ENCODE measurements at regions not wholly inside any gene's neighbourhood (a gene's known extent, or its start where the extent isn't known, plus 50 kb on each side); places are given as distances from the start of the nearest gene placed in this dataset.
"Not testable (repeated sequence)": the region's sequence is repeated elsewhere in the genome, so short reads cannot be mapped to it uniquely, and the experiment has no call there.

DNA sequence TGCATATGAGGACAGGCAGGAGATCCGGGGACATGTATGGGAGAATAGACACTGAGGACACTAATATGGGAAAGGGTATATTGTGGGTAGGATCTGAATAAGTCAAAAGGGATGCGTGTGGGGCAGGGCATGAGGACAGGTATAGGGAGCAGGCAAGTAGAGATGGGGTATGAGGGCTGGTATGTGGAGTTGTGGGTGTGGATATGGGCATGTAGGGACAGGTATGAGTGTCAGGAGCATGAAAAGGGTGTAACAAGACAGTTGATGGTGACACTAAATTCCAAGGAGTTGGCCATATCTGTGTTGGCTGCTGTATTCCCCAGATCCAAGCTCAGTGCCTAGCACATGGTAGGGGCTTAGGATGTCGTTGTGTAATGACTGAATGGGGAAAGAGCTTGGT lies 84.4 kb upstream of the PAX2 start:
- H3K27ac ChIP-seq (ENCODE audit: low read depth in 2 of 2, low read length in 2 of 2) = no peak overlapping the region
- H3K9ac ChIP-seq (ENCODE audit: low read depth in 1 of 2, low read length in 2 of 2) = no peak overlapping the region
- H3K4me1 ChIP-seq (ENCODE audit: control insufficient read depth in 2 of 2, insufficient read depth in 2 of 2, low read length in 2 of 2) = no peaks in the 10 kb centered on the region
- no peaks in the 10 kb centered on the region for H3K9me3 ChIP-seq (ENCODE audit: control insufficient read depth in 2 of 2, low read length in 2 of 2)
- no peaks in the 10 kb centered on the region for H3K36me3 ChIP-seq (ENCODE audit: control insufficient read depth in 2 of 2, insufficient read depth in 2 of 2, low read length in 2 of 2)
- no peak overlapping the region for H3K4me3 ChIP-seq (ENCODE audit: low read length in 2 of 2)
- H3K27me3 ChIP-seq (ENCODE audit: control insufficient read depth in 2 of 2, insufficient read depth in 2 of 2, low read length in 2 of 2) = peaks cover 50 to 61% of the 10 kb centered on the region in 2 donors

GRCh38 chr10:100661520-100661919 lies 83.9 kb upstream of the PAX2 start:
- Histone ChIP-seq H3K4me3 (ENCODE audit: low read length in 2 of 2) (no peak overlapping the region), H3K36me3 (ENCODE audit: control insufficient read depth in 2 of 2, insufficient read depth in 2 of 2, low read length in 2 of 2) (no peaks in the 10 kb centered on the region), H3K27me3 (ENCODE audit: control insufficient read depth in 2 of 2, insufficient read depth in 2 of 2, low read length in 2 of 2) (peaks cover 47 to 59% of the 10 kb centered on the region in 2 donors), H3K9ac (ENCODE audit: low read depth in 1 of 2, low read length in 2 of 2) (no peak overlapping the region), H3K9me3 (ENCODE audit: control insufficient read depth in 2 of 2, low read length in 2 of 2) (no peaks in the 10 kb centered on the region), H3K27ac (ENCODE audit: low read depth in 2 of 2, low read length in 2 of 2) (no peak overlapping the region), H3K4me1 (ENCODE audit: control insufficient read depth in 2 of 2, insufficient read depth in 2 of 2, low read length in 2 of 2) (no peaks in the 10 kb centered on the region)

DNA sequence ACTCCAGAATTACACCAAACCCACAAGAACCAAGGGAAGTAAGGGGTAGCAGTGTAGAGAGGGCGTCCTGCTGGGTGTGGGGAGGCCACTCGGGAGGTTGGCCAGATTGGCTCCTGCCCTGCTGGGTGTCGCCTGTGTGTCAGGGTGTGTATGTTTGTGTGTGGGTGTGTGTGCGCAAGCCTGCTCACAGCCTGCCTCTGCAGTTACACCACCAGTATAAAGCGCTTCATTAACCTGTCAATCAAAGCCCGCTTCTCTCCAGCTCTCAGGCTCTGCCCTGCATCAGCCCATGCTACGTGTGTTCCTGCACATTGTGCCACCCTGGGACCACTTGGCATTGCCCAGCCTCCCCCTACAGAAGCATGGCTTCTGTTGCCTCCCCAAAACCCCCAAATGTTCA lies 83.3 kb upstream of the PAX2 start:
- Histone ChIP-seq H3K36me3 (ENCODE audit: control insufficient read depth in 2 of 2, insufficient read depth in 2 of 2, low read length in 2 of 2) (no peaks in the 10 kb centered on the region), H3K9me3 (ENCODE audit: control insufficient read depth in 2 of 2, low read length in 2 of 2) (no peaks in the 10 kb centered on the region), H3K4me1 (ENCODE audit: control insufficient read depth in 2 of 2, insufficient read depth in 2 of 2, low read length in 2 of 2) (no peaks in the 10 kb centered on the region), H3K27ac (ENCODE audit: low read depth in 2 of 2, low read length in 2 of 2) (no peak overlapping the region), H3K9ac (ENCODE audit: low read depth in 1 of 2, low read length in 2 of 2) (no peak overlapping the region), H3K4me3 (ENCODE audit: low read length in 2 of 2) (no peak overlapping the region), H3K27me3 (ENCODE audit: control insufficient read depth in 2 of 2, insufficient read depth in 2 of 2, low read length in 2 of 2) (peaks cover 43 to 55% of the 10 kb centered on the region in 2 donors)

DNA sequence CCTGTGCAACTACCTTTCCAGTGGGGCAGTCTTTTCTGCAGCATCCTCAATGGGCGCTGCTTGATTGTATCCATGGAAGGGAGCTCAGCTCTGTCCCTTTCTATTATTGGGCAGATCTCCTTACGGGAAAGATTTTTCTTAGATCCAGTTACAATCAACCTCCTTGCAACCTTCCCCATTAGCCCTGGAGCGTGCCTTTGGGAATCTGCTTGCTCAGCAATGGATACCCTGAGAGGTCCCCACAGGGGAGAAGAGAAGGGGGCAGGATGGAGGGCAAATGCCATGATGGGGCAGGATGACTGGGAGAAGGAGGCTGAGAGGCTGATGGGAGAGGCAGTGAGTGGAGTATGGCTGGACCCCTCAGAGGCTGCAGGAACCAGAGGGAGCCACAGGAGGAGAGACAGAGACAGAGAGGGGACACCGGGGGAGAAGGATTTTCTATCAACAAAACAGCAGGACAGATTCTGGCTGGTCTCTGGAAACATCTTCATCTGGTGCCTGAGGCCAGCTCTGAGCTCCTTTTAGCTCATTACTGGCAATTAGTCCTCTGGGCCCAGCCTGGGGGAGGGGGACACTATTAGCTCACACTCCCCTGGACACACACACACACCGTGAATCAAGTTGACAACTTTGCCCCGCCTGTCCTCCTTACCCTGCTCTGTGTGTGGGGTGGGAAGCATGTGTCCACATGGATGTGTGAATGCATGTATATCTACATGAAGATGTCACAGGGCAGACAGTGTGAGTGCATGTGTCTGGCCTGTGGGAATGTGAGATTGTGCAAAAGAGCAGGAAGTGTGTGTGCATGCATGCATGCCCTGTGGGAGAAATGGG lies 80.8 kb upstream of the PAX2 start:
- Histone ChIP-seq H3K27ac (ENCODE audit: low read depth in 2 of 2, low read length in 2 of 2) (no peak overlapping the region), H3K4me3 (ENCODE audit: low read length in 2 of 2) (no peak overlapping the region), H3K9me3 (ENCODE audit: control insufficient read depth in 2 of 2, low read length in 2 of 2) (no peaks in the 10 kb centered on the region), H3K4me1 (ENCODE audit: control insufficient read depth in 2 of 2, insufficient read depth in 2 of 2, low read length in 2 of 2) (no peaks in the 10 kb centered on the region), H3K27me3 (ENCODE audit: control insufficient read depth in 2 of 2, insufficient read depth in 2 of 2, low read length in 2 of 2) (peaks cover 42 to 51% of the 10 kb centered on the region in 2 donors), H3K9ac (ENCODE audit: low read depth in 1 of 2, low read length in 2 of 2) (no peak overlapping the region), H3K36me3 (ENCODE audit: control insufficient read depth in 2 of 2, insufficient read depth in 2 of 2, low read length in 2 of 2) (no peaks in the 10 kb centered on the region)

DNA sequence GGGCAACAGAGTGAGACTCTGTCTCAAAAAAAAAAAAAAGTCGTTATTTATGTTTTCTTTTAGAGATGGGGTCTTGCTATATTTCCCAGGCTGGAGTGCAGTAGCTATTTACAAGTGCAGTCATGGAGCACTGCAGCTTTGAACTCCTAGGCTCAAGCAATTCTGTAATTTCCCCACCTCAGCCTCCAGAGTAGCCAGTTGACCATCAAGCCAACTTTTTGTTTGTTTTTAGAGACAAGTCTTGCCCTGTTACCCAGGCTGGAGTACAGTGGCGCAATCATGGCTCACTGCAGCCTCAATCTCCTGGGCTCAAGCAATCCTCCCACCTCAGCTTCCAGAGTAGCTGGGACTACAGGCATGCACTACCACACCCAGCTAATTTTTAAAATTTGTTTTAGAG lies 78.7 kb upstream of the PAX2 start:
- H3K4me1 ChIP-seq (ENCODE audit: control insufficient read depth in 2 of 2, insufficient read depth in 2 of 2, low read length in 2 of 2); H3K36me3 ChIP-seq (ENCODE audit: control insufficient read depth in 2 of 2, insufficient read depth in 2 of 2, low read length in 2 of 2); H3K27ac ChIP-seq (ENCODE audit: low read depth in 2 of 2, low read length in 2 of 2); H3K9me3 ChIP-seq (ENCODE audit: control insufficient read depth in 2 of 2, low read length in 2 of 2); H3K9ac ChIP-seq (ENCODE audit: low read depth in 1 of 2, low read length in 2 of 2); H3K4me3 ChIP-seq (ENCODE audit: low read length in 2 of 2): not testable (repeated sequence)
- H3K27me3 ChIP-seq (ENCODE audit: control insufficient read depth in 2 of 2, insufficient read depth in 2 of 2, low read length in 2 of 2) = peaks cover 42 to 50% of the 10 kb centered on the region in 2 donors

GRCh38 chr10:100669616-100670015 lies 75.8 kb upstream of the PAX2 start:
- no peaks in the 10 kb centered on the region for H3K9me3 ChIP-seq (ENCODE audit: control insufficient read depth in 2 of 2, low read length in 2 of 2)
- H3K9ac ChIP-seq (ENCODE audit: low read depth in 1 of 2, low read length in 2 of 2) = no peak overlapping the region
- H3K4me1 ChIP-seq (ENCODE audit: control insufficient read depth in 2 of 2, insufficient read depth in 2 of 2, low read length in 2 of 2) = no peaks in the 10 kb centered on the region
- peaks cover 44 to 46% of the 10 kb centered on the region in 2 donors for H3K27me3 ChIP-seq (ENCODE audit: control insufficient read depth in 2 of 2, insufficient read depth in 2 of 2, low read length in 2 of 2)
- no peaks in the 10 kb centered on the region for H3K36me3 ChIP-seq (ENCODE audit: control insufficient read depth in 2 of 2, insufficient read depth in 2 of 2, low read length in 2 of 2)
- H3K4me3 ChIP-seq (ENCODE audit: low read length in 2 of 2) = no peak overlapping the region
- no peak overlapping the region for H3K27ac ChIP-seq (ENCODE audit: low read depth in 2 of 2, low read length in 2 of 2)

- Histone ChIP-seq H3K36me3 (ENCODE audit: control insufficient read depth in 2 of 2, insufficient read depth in 2 of 2, low read length in 2 of 2) (no peaks in the 10 kb centered on the region), H3K27ac (ENCODE audit: low read depth in 2 of 2, low read length in 2 of 2) (no peak overlapping the region), H3K4me3 (ENCODE audit: low read length in 2 of 2) (no peak overlapping the region), H3K27me3 (ENCODE audit: control insufficient read depth in 2 of 2, insufficient read depth in 2 of 2, low read length in 2 of 2) (peaks cover 48% of the 10 kb centered on the region in 2 donors), H3K9ac (ENCODE audit: low read depth in 1 of 2, low read length in 2 of 2) (no peak overlapping the region), H3K9me3 (ENCODE audit: control insufficient read depth in 2 of 2, low read length in 2 of 2) (no peaks in the 10 kb centered on the region), H3K4me1 (ENCODE audit: control insufficient read depth in 2 of 2, insufficient read depth in 2 of 2, low read length in 2 of 2) (no peaks in the 10 kb centered on the region)
These were observed 75.0 kb upstream of the PAX2 start for GRCh38 chr10:100670368-100670767.

- Histone ChIP-seq H3K4me3 (ENCODE audit: low read length in 2 of 2) (no peak overlapping the region), H3K27ac (ENCODE audit: low read depth in 2 of 2, low read length in 2 of 2) (no peak overlapping the region), H3K9ac (ENCODE audit: low read depth in 1 of 2, low read length in 2 of 2) (no peak overlapping the region), H3K36me3 (ENCODE audit: control insufficient read depth in 2 of 2, insufficient read depth in 2 of 2, low read length in 2 of 2) (no peaks in the 10 kb centered on the region), H3K9me3 (ENCODE audit: control insufficient read depth in 2 of 2, low read length in 2 of 2) (no peaks in the 10 kb centered on the region), H3K4me1 (ENCODE audit: control insufficient read depth in 2 of 2, insufficient read depth in 2 of 2, low read length in 2 of 2) (no peaks in the 10 kb centered on the region), H3K27me3 (ENCODE audit: control insufficient read depth in 2 of 2, insufficient read depth in 2 of 2, low read length in 2 of 2) (peaks cover 48 to 51% of the 10 kb centered on the region in 2 donors)
These were observed 74.4 kb upstream of the PAX2 start for GRCh38 chr10:100670828-100671479.

DNA sequence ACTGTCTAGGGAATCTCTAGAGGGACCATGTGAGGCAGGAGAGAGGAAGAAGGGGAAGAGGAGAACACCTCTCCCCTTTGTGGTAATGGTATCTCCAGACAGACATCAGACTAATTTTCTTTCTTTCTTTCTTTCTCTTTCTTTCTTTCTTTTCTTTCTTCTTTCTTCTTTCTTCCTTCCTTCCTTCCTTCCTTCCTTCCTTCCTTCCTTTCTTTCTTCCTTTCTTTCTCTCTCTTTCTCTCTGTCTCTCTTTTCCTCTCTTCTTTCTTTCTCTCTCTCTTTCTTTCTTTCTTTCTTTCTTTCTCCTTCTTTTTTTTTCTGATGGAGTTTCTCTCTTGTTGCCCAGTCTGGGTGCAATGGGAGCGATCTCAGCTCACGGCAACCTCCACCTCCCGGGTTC lies 73.2 kb upstream of the PAX2 start:
- H3K36me3 ChIP-seq (ENCODE audit: control insufficient read depth in 2 of 2, insufficient read depth in 2 of 2, low read length in 2 of 2) = no peaks in the 10 kb centered on the region
- no peak overlapping the region for H3K4me3 ChIP-seq (ENCODE audit: low read length in 2 of 2)
- no peak overlapping the region for H3K9ac ChIP-seq (ENCODE audit: low read depth in 1 of 2, low read length in 2 of 2)
- no peaks in the 10 kb centered on the region for H3K4me1 ChIP-seq (ENCODE audit: control insufficient read depth in 2 of 2, insufficient read depth in 2 of 2, low read length in 2 of 2)
- H3K27me3 ChIP-seq (ENCODE audit: control insufficient read depth in 2 of 2, insufficient read depth in 2 of 2, low read length in 2 of 2) = peaks cover 48 to 50% of the 10 kb centered on the region in 2 donors
- no peaks in the 10 kb centered on the region for H3K9me3 ChIP-seq (ENCODE audit: control insufficient read depth in 2 of 2, low read length in 2 of 2)
- H3K27ac ChIP-seq (ENCODE audit: low read depth in 2 of 2, low read length in 2 of 2) = no peak overlapping the region

DNA sequence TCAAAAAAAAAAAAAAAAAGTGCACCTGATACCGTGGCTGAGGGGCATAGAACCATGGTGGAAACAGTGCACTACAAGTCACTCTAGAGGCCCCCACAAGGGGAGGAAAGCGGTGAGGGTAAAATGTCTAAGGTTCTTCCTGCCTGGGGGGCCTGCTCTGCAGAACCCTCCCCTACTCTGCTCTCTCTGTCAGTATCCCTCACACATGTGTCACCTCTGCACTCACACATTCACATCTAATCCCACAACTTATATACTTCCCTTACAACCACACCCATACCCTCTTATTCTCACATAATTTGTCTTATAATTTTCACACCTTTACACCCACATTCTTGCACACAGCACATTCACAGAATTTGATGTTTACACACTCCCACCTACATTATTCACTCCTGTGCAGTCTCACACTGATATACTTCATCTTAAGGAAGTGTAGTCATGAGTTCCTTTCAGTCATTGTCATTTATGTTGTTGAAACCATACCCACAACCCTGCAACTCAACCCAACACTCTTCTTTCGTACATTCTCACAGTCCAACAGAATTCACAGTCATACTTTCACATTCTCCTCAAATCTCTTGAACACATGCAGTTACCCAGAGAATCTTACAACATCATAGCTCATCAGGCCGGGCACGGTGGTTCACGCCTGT lies 68.0 kb upstream of the PAX2 start:
- H3K36me3 ChIP-seq (ENCODE audit: control insufficient read depth in 2 of 2, insufficient read depth in 2 of 2, low read length in 2 of 2) = no peaks in the 10 kb centered on the region
- H3K27ac ChIP-seq (ENCODE audit: low read depth in 2 of 2, low read length in 2 of 2) = no peak overlapping the region
- no peak overlapping the region for H3K4me3 ChIP-seq (ENCODE audit: low read length in 2 of 2)
- peaks cover 31 to 36% of the 10 kb centered on the region in 2 donors for H3K27me3 ChIP-seq (ENCODE audit: control insufficient read depth in 2 of 2, insufficient read depth in 2 of 2, low read length in 2 of 2)
- H3K9me3 ChIP-seq (ENCODE audit: control insufficient read depth in 2 of 2, low read length in 2 of 2) = no peaks in the 10 kb centered on the region
- H3K9ac ChIP-seq (ENCODE audit: low read depth in 1 of 2, low read length in 2 of 2) = no peak overlapping the region
- H3K4me1 ChIP-seq (ENCODE audit: control insufficient read depth in 2 of 2, insufficient read depth in 2 of 2, low read length in 2 of 2) = no peaks in the 10 kb centered on the region

Data from mucosa of rectum (tissue), 2 donors.